ENCODE measurements at regions not wholly inside any gene's neighbourhood (a gene's known extent, or its start where the extent isn't known, plus 50 kb on each side); places are given as distances from the start of the nearest gene placed in this dataset.

DNA sequence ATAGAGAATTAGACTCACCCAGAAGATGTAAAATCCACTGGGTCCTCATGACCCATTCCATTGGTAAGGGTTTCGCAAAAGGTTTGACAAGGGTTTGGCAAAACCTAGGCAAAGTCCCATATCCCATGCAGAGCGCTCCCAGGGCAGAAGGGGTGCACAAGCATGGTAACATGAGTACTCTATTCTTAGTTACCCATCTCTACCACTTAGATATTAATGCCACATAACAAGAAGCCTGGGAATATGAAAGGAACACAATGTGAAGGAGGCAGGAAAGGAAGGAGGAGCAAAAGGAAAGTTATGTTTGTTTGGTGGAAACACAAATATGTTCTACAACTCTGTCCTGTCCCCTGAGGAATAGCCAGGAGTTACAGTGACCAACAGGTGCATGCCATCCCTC, 163.1 kb downstream of the FAXC start:
- Histone ChIP-seq H3K9me2 (ENCODE audit: insufficient read depth, low read length) (no peaks in the 10 kb centered on the region), H3K9me3 (ENCODE audit: low read length) (no peaks in the 10 kb centered on the region), H3K27ac (ENCODE audit: low read length) (no peak overlapping the region), H2AFZ (ENCODE audit: low read depth, low read length) (no peak overlapping the region), H3K27me3 (ENCODE audit: insufficient read depth, low read depth, low read length) (no peaks in the 10 kb centered on the region), H3K36me3 (ENCODE audit: insufficient read depth, low read length) (no peaks in the 10 kb centered on the region), H3K9ac (ENCODE audit: low read length) (no peak overlapping the region), H4K20me1 (ENCODE audit: insufficient read depth) (no peaks in the 10 kb centered on the region), H3K4me3 (ENCODE audit: low read length) (no peak overlapping the region), H3F3A (ENCODE audit: insufficient read depth, low read length, poor library complexity, severe bottlenecking) (no peaks in the 10 kb centered on the region), H3K79me2 (replicated peaks; ENCODE audit: insufficient read depth, low read length) (no peaks in the 10 kb centered on the region), H3K4me2 (ENCODE audit: low read length) (no peak overlapping the region)
- TF ChIP-seq REST (IDR thresholded peaks at IDR 0.05; ENCODE audit: borderline replicate concordance) (no peak), POLR2AphosphoS5 (IDR thresholded peaks at IDR 0.05) (no peak)

GRCh38 chr6:99185525-99185924, 163.9 kb downstream of the FAXC start:
- Histone ChIP-seq H3K9me2 (ENCODE audit: insufficient read depth, low read length) (no peaks in the 10 kb centered on the region), H3K27me3 (ENCODE audit: insufficient read depth, low read depth, low read length) (no peaks in the 10 kb centered on the region), H3K4me2 (ENCODE audit: low read length) (no peak overlapping the region), H3K4me3 (ENCODE audit: low read length) (no peak overlapping the region), H3K79me2 (replicated peaks; ENCODE audit: insufficient read depth, low read length) (no peaks in the 10 kb centered on the region), H3F3A (ENCODE audit: insufficient read depth, low read length, poor library complexity, severe bottlenecking) (no peaks in the 10 kb centered on the region), H3K36me3 (ENCODE audit: insufficient read depth, low read length) (no peaks in the 10 kb centered on the region), H4K20me1 (ENCODE audit: insufficient read depth) (no peaks in the 10 kb centered on the region), H3K9ac (ENCODE audit: low read length) (no peak overlapping the region), H3K9me3 (ENCODE audit: low read length) (no peaks in the 10 kb centered on the region), H2AFZ (ENCODE audit: low read depth, low read length) (no peak overlapping the region), H3K27ac (ENCODE audit: low read length) (no peak overlapping the region)
- TF ChIP-seq, protein P1, sequence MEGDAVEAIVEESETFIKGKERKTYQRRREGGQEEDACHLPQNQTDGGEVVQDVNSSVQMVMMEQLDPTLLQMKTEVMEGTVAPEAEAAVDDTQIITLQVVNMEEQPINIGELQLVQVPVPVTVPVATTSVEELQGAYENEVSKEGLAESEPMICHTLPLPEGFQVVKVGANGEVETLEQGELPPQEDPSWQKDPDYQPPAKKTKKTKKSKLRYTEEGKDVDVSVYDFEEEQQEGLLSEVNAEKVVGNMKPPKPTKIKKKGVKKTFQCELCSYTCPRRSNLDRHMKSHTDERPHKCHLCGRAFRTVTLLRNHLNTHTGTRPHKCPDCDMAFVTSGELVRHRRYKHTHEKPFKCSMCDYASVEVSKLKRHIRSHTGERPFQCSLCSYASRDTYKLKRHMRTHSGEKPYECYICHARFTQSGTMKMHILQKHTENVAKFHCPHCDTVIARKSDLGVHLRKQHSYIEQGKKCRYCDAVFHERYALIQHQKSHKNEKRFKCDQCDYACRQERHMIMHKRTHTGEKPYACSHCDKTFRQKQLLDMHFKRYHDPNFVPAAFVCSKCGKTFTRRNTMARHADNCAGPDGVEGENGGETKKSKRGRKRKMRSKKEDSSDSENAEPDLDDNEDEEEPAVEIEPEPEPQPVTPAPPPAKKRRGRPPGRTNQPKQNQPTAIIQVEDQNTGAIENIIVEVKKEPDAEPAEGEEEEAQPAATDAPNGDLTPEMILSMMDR (IDR thresholded peaks at IDR 0.05; ENCODE audit: poor library complexity, severe bottlenecking) = no peak
- TF ChIP-seq MXI1 (conservative IDR thresholded peaks at IDR 0.05; ENCODE audit: poor library complexity, severe bottlenecking) = no peak
- TF ChIP-seq RAD21 (conservative IDR thresholded peaks at IDR 0.05) = no peak
- TF ChIP-seq TAF1 (IDR thresholded peaks at IDR 0.05; ENCODE audit: low read depth) = no peak
- TF ChIP-seq REST (IDR thresholded peaks at IDR 0.05; ENCODE audit: borderline replicate concordance) = no peak
- TF ChIP-seq EZH2 (IDR thresholded peaks at IDR 0.05; ENCODE audit: borderline replicate concordance, insufficient read depth, low read length, poor library complexity, severe bottlenecking) = no peak
- no peak for TF ChIP-seq SMC3 (conservative IDR thresholded peaks at IDR 0.05; ENCODE audit: poor library complexity)
- TF ChIP-seq POLR2AphosphoS5 (IDR thresholded peaks at IDR 0.05) = no peak
- no peak for TF ChIP-seq EP300 (conservative IDR thresholded peaks at IDR 0.05; ENCODE audit: poor library complexity, severe bottlenecking)
